Left ventricle myocardium superior (tissue), 1 donor: ENCODE measurements at regions not wholly inside any gene's neighbourhood (a gene's known extent, or its start where the extent isn't known, plus 50 kb on each side); places are given as distances from the start of the nearest gene placed in this dataset.
"Not testable (repeated sequence)": the region's sequence is repeated elsewhere in the genome, so short reads cannot be mapped to it uniquely, and the experiment has no call there.

Source experiments
- ATAC-seq: fragments of 200-7000 bp; cut with Tn5 transposase; one replicate; pipeline ENCODE4 v1.9.1; 2020; ENCODE audit warnings: mild to moderate bottlenecking, moderate library complexity
- DNase-seq: peaks from one replicate; pipeline ENCODE4 v3.0.0-alpha.2; 2020
- intact Hi-C: fragments of 100-400 bp; cut with micrococcal nuclease; formaldehyde crosslinking; loops from one replicate; pipeline ENCODE4 v1.11.0; 2022
- donor health status: DM: no; HTN: yes; CAD: no; lungs with severe emphysema.

DNA sequence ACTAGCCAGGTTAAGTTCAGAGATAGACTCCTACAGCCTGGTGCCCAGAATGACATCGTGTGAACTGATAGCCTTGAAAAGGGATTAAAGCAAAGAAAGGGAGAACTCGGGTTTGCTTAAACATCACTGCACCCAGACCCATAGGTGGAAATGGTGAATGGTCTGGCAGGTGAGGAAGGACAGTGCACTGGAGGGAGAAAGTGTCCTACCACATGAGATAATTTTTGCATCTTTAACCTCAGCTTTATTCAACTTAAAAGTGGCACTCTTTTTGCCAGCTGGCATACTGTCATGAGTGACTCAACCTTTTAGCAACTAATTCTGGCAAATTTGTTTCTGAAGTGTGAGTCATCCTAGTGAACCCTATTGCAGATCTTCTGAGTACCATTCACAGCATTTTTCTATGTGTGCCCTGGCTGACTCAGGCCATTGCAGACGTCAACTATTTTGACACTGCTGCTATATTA, 53.0 kb upstream of the DAPP1 start:
- intact Hi-C loops: no loop called here
- ATAC-seq (peak; percentile 45), DNase-seq (no peak)

DNA sequence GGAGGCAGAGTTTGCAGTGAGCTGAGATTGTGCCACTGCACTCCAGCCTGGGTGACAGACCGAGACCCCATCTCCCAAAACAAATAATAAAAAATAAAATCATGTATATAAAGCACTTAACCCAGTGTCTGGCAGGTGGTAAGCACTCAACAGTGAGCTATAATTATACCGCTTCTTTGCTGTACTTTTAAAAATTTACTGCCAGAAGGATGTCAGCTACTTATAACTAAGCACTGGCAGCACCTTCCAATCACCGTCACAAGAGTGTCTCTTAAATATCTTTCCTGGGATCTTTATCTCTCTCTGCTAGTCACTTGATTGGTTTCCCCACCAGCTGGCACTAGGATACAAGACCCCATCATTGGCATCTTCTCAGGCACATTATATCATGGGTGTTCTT, 53.9 kb upstream of the DAPP1 start:
- intact Hi-C loops: no loop called here
- DNase-seq: no peak

DNA sequence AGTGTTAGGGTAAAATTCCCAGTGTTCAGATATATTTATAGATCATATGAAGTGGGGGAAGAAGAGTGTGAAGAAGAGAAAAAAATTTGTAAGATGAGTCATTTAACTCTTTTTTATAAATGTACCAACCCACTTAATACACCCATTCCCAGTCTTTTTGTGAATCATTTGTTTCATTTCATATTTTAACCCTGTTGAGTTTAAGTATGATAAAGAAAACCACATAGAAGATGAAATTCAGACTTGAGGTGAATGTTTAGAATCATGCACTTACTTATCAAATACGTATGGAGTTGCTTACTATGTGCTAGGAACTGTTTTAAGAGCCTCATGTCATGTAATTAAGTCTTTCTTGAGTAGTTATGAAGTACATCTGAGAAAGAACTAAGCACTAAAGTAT, 56.6 kb upstream of the DAPP1 start:
- intact Hi-C loops: no loop called here
- DNase-seq: no peak
- ATAC-seq: no peak

More for the DNA sequence above, 53.9 kb upstream of the DAPP1 start:
- peak; percentile 42 for ATAC-seq

DNA sequence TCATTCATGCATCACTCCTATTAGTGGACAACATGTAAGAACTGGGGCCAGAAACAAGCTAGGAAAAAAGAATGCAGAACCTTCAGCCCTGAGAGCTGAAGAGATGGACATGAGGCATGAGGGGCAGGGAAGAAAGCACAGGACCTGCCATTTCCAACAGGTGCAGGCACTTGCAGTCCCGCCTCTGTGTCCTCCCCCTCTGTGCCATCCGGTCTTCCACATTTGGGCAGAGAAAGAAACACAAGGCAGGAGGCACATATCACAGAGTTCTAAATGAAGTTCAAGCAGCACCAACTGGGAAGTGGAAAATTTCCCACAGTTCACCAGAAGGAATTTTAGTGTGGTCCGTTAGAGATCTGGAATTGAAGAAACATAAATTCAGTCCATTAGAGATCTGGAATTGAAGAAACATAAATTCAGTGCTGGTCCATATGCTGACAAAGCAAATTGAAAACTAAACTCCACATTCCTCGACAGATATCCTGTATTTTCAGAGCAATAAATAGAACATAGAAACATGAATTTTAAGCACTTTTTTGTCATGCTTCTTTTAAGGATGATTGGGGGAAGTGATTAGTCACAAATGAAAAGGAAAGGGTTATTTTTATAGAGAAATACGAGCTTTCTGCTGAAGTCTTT, 57.2 kb upstream of the DAPP1 start:
- DNase-seq (no peak), ATAC-seq (peak; percentile 45)

DNA sequence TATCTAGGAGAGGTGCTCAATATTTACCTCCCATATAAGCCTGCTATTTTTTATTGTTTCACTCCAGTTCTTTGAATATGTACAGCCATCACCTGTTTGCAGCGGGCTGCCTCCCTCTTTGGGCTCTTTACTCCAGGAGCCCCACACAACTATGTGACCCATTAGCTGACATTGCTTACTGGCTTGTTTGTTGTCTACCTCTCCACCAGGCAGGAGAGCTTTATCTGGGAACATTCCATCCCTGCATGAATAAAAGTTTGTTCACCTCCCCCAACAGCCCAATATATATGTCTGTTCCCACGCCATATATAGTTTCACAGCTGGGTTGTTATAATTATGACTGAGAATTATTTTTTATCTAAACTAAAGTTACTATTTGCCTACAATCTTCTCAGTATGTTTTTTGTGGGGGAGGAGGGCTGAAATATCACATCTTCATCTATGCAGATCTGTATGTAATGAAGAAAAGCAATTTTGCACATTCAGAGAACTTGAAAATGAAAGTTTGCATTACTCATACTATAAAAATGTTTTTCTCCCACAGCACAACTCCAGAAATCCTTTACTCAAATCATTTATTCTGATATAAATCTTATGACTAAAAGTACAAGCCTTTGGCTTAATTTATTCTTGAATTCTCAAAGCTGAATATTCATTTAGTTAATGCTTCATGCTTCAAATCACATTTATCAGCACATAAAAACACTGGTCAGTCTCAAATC, 61.2 kb upstream of the DAPP1 start:
- ATAC-seq (peak; percentile 78), DNase-seq (no peak)
- intact Hi-C loops: no loop called here

More for the DNA sequence above, 57.2 kb upstream of the DAPP1 start:
- intact Hi-C loops: no loop called here

DNA sequence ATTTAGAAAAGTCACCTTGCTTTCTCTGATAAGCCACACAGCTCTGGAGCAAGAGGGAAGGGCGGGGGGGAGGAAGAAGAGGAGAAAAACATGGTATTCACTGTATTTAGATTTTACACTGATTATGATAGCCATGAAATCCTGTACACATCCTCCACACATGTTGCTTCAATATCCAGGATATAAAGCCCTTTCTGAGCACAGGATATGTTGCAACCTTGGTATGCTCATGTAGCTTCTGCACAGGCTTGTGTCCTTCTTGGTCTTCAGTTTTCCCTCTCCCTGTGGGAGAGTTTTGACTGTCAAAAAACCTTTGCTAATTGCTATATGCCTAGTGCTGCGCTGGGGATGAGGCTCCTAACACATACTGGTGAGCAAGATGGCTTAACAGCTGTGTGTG, 61.9 kb upstream of the DAPP1 start:
- no peak for DNase-seq
- no peak for ATAC-seq
- intact Hi-C loops: no loop called here

DNA sequence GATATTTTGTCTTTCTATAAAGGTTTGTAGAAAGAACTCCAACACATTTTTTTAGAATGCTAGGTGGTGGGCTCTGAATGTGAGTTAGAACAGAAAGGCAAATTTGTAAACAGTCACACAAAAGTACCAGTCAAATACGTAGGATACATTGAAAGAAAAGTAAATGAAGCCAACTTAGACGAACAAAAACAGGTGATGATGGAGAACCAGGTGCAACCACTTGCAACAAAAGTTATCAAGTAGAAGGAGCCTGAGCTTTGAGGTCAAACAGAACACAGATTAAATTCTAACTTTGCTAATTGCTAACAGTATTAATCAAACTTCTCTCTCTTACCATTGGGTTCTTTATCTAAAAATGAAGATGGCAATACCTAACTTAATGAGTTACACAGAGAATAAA, 62.7 kb upstream of the DAPP1 start:
- intact Hi-C loops: no loop called here
- DNase-seq (no peak), ATAC-seq (no peak)

DNA sequence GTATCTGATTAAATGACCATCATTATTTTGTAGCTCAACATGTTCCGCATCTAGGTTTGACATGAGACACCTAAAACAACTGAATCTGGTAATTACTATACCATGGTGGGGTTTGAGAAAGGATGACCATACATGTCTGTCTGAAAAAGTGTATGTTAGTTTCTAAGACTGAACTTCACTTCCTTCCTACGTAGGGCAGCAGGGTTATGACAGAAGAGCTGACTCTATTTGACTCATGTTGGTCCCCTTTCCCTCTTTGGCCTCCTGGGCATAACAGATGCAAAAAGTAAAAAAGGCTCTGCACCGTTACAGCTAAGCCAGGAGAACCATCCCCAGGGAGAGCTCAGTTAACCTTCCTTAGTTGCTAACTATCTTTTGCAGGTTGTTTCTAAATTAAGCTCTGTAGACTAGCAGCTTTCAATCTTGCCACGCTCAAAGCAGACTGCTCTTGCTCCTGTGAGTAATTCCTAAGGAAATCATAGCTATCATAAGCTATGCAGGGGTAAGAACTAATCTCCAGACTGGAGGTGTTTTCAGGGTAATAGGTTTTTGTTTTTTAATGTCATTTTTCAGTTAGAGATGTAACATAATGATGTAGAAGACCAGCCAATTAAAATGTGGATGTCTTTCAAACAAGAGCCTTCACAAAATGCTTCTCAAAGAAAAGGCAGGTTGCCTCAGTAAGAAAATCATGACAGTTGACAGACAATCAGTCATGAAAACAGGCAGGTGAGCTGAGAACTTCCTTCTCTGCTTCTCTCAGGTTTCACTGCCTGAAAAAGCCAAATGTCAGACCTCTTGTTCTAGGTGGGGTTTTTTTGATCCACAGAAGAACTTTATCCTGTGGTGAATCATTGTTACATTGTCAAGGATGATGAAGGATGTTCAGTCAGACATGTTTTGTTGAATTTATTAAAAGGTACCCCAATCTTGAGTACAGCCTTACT, 66.9 kb upstream of the DAPP1 start:
- no peak for DNase-seq

DNA sequence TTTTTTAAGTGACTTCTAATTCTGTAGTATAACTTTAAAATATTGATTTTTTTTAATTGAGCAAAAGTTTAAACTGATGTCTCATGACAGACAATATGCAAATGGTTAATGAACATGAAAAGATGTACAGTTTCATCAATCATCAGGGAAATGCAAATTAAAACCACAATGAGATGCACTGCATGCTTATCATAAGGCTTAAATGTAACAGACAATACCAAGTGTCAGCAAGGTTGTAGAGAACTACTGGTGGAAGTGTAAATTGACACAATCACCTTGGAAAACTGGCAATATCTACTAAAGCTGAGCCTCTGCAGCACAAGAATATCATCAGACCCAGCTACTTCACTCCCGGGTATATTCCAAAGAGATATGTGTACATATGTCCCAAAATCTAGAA, 70.2 kb upstream of the DAPP1 start:
- DNase-seq: no peak
- intact Hi-C loops: no loop called here
- no peak for ATAC-seq

More for the DNA sequence above, 66.9 kb upstream of the DAPP1 start:
- intact Hi-C loops: no loop called here
- peak; percentile 45 for ATAC-seq

DNA sequence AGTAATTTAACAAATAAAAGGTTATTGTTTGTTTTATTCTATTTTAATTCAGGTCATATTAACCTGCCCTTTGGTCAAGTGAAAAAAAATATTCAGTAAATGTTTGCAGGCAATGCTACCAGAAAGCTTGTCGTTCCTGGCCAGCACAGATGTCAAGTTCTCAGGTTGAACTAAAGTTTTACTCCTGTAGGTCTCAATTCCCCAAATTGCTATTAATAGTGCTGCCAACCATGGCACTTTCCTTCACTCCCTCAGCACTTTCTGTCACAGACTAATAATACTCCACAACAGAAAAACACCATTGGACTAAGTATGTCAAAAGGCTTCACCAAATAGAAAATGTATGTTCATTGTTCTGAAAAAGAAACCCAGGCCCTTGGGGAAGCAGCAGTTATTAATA, 79.2 kb upstream of the C4orf54 start:
- peak; percentile 48 for ATAC-seq
- intact Hi-C loops: loop anchor here (10.0 kb wide), 1 partner anchor 68 kb away; no protein-coding TSS in a partner anchor
- DNase-seq: no peak

DNA sequence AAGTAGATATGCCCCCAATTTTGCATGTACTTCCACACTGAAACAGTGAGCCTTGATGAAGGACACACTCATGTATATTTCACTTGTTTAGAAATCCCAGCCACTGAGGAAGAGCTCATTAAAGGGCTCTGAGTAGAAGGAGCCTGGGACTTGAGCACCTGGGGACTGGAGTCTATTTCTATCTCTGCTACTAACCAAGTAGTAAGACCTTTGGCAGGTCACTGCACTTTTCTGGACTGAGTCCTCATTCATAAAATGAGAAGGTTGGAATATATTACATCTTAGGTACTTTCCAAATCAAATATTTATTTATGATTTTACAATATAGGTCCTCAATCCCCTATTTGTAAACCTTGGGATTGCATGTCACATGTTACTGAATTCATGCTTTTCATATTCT, 78.2 kb upstream of the C4orf54 start:
- intact Hi-C loops: loop anchor here (10.0 kb wide), 1 partner anchor 69 kb away; no protein-coding TSS in a partner anchor

DNA sequence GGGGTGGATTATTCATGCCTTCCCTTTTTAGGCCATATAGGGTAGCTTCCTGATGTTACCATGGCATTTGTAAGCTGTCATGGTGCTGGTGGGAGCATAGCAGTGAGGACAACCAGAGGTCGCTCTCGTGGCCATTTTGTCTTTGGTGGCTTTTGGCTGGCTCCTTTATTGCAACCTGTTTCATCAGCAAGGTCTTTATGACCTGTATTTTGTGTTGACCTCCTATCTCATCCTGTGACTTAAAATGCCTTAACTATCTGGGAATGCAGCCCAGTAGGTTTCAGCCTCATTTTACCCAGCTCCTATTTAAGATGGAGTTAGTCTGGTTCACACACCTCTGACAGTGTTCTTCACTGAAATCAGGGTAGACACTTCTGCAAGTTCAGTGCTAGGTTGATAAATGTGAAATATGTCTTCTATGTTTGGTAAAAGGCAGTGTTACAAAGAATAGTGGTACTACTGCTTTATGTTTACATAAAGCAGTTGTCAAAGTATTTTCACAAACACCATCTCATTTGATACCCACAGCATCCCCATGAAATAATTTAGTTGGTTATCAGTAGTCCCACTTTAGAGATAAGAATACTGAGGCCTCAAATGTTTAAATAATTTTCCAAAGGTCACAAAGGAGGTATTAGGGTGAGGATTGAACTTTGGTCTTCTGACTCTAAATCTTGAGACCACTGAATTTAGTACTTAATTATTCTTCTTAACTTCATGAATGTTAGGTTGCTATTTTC, 77.1 kb upstream of the C4orf54 start:
- DNase-seq: no peak
- no peak for ATAC-seq
- intact Hi-C loops: loop anchor here (10.0 kb wide), 1 partner anchor 70 kb away; no protein-coding TSS in a partner anchor

More for the DNA sequence above, 78.2 kb upstream of the C4orf54 start:
- DNase-seq: no peak
- ATAC-seq: peak; percentile 35

DNA sequence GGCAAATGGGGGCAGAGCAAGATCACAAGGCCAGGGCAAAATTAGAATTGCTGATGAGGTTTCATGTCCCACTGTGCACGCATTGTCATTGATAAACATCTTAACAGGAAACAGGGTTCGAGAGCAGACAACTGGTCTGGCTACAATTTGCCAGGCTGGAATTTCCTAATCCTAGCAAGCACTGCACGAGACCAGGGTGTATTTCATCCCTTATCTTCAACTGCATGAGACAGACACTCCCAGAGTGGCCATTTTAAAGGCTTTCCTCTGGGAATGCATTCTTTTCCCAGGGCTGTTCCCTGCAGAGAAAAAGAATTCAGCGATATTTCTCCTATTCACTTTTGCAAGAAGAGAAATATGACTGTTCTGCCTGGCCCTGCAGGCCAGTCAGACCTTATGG, 75.8 kb upstream of the C4orf54 start:
- not testable (repeated sequence) for ATAC-seq, DNase-seq
- intact Hi-C loops: loop anchor here (10.0 kb wide), 1 partner anchor 71 kb away; no protein-coding TSS in a partner anchor

DNA sequence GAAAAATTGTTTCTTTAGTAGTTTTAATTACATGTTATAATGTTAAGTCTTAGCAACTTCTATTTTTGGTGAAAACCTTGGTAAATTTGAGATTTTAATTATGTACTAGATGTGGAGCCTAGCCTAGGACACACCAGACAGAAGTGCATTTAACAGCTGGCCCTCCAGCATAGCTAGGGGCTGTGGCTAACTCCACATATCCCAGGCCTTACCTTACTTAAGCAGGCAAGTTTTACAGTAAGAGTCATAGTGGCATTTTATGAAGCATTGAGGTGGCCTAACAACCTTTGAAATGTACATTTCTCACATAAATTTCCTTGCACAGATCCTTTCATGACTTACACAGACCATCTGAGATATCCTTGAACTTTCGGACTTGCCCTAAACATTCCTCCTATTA, 71.6 kb upstream of the C4orf54 start:
- intact Hi-C loops: no loop called here
- ATAC-seq (no peak), DNase-seq (no peak)

DNA sequence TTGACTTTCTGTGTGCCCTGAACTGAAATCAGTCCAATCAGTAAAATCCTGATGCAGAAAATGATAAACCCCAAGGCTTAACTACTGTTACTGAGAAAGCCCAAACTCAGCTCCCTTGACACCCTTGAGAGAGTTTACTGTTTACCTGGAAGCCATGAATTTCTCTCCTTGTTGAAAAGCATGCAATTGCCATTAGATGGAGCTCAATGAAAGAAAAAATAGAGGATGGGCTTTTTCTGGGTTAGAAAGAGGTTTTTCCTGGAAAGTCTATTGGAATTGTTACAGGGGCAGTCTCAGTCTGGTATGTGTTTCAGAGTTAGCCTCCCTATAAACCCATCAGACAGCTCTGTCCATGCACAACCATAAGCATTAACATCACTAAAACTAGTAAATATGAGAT, 66.4 kb upstream of the C4orf54 start:
- DNase-seq: no peak
- intact Hi-C loops: no loop called here
- peak; percentile 26 for ATAC-seq

DNA sequence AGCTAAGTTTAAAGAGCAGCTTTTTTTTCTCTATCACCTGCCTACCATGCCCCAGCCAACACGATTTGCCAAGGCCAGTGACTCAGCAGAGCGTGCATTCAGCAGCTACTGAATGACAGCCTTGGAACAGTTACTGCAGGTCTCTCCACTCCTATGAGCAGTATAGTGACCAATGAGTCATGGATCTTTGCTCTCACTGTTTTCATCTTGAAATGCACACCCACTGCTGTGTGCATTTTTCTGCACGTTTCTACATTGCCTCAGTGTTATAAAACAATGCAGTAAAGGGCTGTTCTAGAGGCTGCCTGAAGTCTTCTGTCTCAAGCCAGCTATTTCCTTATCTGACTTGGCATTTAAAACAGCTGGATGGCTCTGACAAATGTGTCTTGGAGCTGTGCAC, 66.0 kb upstream of the C4orf54 start:
- intact Hi-C loops: no loop called here
- ATAC-seq (peak; percentile 99), DNase-seq (peak; percentile 71)

DNA sequence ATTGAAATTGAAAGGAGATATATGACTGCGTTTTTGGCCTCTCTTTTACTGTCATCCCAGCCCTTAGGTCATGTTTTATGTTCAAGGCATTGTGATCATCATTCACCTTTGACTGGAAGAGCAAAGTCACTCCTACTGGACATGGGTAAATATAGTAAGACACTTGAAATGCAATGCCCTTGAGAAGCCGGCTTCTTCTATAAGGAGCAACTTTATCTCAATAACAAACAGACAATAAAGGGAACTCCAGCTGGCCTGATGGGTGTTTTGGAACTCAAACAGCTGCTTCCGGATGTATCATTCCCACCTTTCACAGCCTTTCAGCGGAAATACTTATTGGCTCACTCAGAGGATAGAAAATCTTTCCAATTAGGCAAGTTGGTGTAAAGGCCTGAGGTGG, 65.1 kb upstream of the C4orf54 start:
- intact Hi-C loops: no loop called here
- peak; percentile 66 for ATAC-seq
- no peak for DNase-seq

DNA sequence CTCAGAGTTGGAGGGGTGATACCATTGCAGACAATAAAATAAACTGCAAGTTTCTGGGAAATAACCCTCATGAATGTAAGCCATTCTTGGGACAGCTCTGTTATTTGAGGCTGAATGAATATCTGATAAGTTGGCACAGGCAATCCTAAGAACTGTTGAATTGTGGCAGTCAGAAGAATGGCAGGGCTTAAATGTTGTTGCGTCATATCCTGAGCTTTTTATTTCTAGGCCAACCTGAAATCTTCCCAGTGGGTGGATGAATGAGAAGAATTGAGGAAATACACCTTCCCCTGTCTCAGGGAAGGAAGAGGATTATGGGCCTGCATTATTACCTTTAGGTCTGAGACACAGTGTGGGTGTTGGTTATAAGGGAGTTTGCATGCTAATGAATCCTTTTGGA, 64.4 kb upstream of the C4orf54 start:
- DNase-seq (no peak), ATAC-seq (no peak)
- intact Hi-C loops: no loop called here

DNA sequence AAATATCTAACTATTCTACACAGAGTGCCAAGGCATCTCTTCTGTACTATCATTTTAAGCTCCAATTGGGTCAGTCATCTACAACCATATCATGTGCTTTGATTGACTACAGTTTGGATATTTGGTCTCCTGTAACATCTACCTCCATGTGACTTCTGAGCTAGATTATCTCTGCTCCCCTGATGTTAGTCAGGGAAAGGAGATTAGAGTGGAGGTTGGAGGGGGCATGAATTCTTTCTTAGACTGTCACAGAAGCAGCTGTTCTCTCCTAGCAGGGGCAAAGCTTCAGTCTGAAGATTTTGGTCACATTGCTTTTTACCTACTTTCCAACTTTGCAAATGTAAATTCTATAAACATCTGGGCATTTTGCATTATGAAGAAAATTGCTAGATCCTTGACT, 62.6 kb upstream of the C4orf54 start:
- ATAC-seq (no peak), DNase-seq (no peak)
- intact Hi-C loops: no loop called here
